Tongue (tissue), 1 donor: ENCODE measurements at regions not wholly inside any gene's neighbourhood (a gene's known extent, or its start where the extent isn't known, plus 50 kb on each side); places are given as distances from the start of the nearest gene placed in this dataset.

Experiments
- DNase-seq: peaks from one replicate; pipeline ENCODE4 v3.0.0-alpha.2; 2015

GRCh38 chr20:50242548-50242862 lies 51.9 kb downstream of the CEBPB start:
- no peak for DNase-seq

GRCh38 chr20:50242863-50243609 lies 52.4 kb downstream of the CEBPB start:
- peak; percentile 69 for DNase-seq

- no peak for DNase-seq
These were observed 53.2 kb downstream of the CEBPB start for GRCh38 chr20:50243610-50244351.

DNA sequence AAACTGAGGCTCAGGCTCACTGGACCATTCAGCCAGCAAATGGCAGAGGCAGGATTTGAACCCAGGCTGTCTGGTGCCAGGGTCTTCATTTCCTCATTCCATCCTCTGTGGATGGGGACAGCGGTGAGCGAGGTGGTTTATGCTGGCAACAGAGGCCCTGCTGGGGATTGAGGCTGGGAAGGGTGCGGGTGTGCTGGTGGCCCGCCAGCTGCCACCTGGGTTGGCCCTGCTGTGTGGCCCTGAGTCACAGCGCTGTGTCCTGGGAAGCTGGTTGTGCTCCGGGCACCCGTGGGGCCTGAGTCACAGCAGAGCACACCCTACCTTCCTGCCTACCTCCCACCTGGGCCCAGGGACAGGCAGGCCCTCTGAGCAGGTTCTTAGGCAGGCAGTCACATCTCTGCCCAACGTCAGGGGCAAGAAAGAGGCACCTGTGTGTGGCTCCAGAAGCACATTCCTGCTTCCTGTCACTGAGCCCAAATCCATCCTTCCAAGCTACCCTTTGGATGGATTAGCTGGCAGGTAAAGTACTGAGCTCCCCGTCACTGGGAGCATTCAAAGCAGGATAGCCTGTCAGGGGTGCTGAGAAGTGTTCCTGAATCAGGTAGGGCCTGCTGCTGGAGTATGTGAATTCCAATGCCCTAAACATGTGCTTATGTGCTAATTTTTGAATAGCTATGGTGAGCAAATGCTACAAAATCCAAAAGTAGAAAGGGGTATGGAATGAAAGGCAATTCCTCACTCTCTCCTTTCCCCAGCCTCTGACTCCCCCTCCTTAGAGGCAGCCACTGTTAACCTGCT lies 53.9 kb downstream of the CEBPB start:
- DNase-seq: no peak

DNA sequence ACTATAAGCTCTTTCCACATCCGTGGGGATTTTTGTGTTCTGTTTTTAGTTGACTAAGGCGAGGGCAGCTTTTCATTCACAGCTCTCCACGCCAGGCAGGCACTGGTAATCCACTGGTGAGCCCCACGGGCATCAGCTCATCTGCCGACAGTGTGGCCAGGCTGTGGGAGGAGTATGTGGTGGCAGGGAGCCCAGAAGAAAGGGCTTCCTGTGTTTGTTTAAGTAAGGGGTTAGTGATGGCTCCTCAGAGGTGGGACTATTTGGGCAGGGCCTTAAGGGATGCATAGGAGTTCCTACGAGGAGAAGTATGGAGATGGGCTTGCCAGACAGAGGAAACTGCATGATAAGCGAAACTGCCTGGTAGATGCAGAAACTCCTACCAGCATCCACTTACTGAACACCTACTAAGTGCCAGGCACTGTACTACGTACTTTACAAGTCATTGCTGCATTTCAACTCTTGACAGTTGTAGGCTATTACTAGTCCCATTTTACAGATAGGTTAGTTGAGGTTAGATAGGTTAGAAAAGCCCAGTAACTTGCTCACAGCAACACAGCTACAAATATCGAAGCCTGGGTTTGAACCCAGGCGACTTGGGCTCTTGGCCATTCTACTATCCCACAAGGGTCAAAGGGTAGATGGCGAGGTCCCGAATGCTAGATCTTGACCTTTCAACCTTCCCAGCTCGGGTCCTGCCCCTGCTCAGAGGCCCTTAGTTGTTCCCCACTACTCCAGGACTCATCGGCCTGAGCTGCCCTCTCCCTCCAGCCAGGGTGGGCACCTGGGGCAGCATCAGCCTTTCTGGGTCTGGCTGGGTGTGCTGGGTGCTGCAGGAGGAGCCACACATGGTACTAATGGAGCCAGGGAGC lies 55.1 kb downstream of the CEBPB start:
- DNase-seq: no peak

DNA sequence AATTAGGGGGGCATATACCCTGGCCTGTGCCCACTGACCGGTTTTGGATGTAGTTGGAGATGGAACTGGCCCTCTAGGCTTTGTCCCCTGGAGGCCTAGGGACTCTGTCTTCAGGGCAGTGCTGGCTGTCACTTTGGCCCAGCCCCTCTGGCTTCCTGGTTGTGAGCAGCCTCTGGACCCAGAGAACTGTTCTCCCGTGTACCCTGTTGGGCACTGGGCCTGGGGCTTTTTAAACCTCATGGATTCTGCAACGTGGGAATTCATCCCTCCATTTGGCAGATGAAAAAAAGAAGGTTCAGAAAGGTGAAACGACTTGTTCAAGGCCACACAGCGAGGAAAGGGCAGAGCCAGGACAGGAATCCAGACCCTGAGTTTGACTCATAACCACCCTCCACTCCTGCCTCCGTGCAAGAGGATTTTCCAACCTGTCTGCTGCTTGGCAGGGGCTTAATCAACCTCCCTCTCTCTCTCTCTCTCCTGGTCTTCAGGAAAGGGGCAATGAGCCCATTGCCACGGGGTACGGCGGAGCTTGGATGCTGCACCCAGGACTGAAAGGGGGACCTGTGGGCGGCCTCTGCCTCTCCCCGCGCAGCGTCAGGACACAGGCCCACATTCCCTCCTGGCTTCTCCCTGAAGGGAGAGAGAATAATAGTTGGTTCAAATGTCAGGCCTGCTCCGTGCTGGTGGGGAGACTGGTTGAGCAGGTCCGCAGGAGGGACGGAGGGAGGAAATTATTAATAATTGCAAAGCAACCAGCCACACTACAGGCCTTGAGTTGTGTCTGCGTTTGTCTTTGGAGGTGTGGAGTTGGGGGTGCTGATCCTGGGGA lies 56.0 kb downstream of the CEBPB start:
- peak; percentile 30 for DNase-seq

- DNase-seq: no peak
These were observed 56.8 kb downstream of the CEBPB start for GRCh38 chr20:50247196-50248094.

GRCh38 chr20:50248104-50248641 lies 57.5 kb downstream of the CEBPB start:
- no peak for DNase-seq

- DNase-seq: no peak
These were observed 59.1 kb downstream of the CEBPB start for GRCh38 chr20:50249447-50250388.

- no peak for DNase-seq
These were observed 60.2 kb downstream of the CEBPB start for GRCh38 chr20:50250679-50251382.

- DNase-seq: no peak
These were observed 60.7 kb downstream of the CEBPB start for GRCh38 chr20:50251383-50251748.

- DNase-seq: no peak
These were observed 61.4 kb downstream of the CEBPB start for GRCh38 chr20:50251992-50252511.

- DNase-seq: no peak
These were observed 62.1 kb downstream of the CEBPB start for GRCh38 chr20:50252701-50253100.

GRCh38 chr20:50253101-50253500 lies 62.5 kb downstream of the CEBPB start:
- no peak for DNase-seq

DNA sequence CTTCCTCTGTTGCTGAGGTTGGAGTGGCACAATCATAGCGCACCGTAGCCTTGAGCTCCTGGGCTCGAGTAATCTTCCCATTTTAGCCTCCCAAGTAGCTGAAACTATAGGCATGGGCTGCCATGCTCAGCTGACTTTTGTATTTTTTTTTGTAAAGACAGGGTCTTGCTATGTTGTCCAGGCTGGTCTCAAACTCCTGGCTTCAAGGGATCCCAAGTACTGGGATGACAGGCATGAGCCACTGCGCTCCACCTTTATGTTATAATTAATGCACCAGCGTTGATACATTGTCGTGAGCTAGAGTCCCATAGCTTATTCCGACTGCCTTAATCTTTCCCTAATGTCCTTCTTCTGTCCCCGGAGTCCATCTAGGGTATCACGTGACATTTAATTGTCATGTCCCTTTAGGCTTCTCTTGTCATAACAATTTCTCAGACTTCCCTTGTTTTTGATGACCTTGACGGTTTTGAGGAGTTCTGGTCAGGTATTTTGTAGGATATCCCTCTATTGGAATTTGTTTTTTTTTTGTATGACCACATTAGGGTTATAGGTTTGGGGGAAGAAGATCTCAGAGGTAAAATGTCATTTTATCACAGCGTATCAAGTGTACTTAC lies 63.9 kb downstream of the CEBPB start:
- no peak for DNase-seq

DNA sequence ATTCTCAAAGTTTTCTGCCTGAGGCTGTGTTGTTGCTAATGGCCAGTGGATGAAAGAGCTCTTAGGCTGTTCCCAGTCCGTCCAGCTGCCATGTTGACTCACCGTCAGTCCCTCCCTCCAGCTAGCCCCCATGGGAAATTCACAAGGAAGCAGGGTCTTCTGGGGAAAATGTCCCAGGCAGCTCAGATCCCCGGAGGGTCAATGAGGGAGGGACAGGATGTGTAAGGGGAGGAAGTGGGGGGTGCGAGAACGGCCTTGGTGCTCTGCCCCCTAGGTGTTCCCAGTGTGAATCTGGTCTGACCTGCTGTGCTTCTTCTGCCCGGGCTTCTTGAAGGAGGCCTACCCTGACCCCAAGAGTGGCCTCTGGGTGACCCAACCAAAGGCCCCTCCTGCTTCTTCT lies 65.9 kb downstream of the CEBPB start:
- DNase-seq: no peak

DNA sequence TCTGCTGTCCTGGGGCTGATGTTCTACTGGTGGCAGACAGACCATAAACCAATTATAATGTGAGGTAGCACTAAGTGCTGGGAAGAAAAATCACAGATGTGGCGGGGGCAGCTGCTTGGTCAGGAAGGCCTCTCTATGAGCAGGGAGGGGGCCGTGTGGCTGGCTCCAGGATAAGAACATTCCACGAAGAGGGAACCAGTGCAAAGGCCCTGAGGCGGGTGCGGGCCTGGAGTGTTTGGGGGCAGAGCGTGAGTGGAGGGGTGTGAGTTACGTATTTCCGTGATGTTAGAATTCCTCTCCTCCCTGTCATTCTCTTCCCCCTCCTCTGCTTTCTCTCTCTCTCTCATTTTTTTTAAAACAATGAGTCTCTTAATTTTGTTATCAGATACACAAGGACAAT lies 67.2 kb downstream of the CEBPB start:
- DNase-seq: no peak
